Endothelial cell of umbilical vein (primary cell): ENCODE measurements at regions not wholly inside any gene's neighbourhood (a gene's known extent, or its start where the extent isn't known, plus 50 kb on each side); places are given as distances from the start of the nearest gene placed in this dataset.

Experiments
- BruUV-seq: library from RNA; stranded (reverse); fragments of 400-500 nt; replicated peaks from 2 replicates; lab custom pipeline; 2021; lab: Mats Ljungman, UMichigan
- CTCF ChIA-PET: fragments of 300-600, 350-600 bp; sonication (Branson Sonifier 250); formaldehyde crosslinking; loops from one replicate; lab custom pipeline; 2021; ENCODE audit warnings: antibody characterized with exemption, inconsistent platforms; lab: Charles Lee
- POLR2A ChIA-PET: fragments of 300-600, 350-600 bp; sonication (Branson Sonifier 250); formaldehyde crosslinking; loops from one replicate; lab custom pipeline; 2021; ENCODE audit warnings: antibody characterized with exemption, inconsistent platforms; lab: Charles Lee
- DNase-seq: peaks from one replicate; pipeline ENCODE4 v3.0.0-alpha.2; 2011; ENCODE audit warnings: low read depth, low spot score
- FAIRE-seq: peaks from 2 replicates; lab custom pipeline; 2011; peaks lifted over from hg19 to GRCh38; lab: Jason Lieb, UNC
- H2AFZ ChIP-seq: 2 replicates; pipeline ENCODE4 v1.6.0; 2012; ENCODE audit warnings: low read depth, low read length, control low read depth, inconsistent platforms
- H3K27ac ChIP-seq: 2 replicates; pipeline ENCODE4 v1.5.1; 2011; ENCODE audit warnings: low read depth, mild to moderate bottlenecking, control low read depth, low read length, moderate library complexity; ENCODE audit not compliant: insufficient read depth
- H3K27me3 ChIP-seq, 2 experiments: 2 replicates each; pipeline versions ENCODE4 v1.6.0 to v1.6.1; 2011; ENCODE audit warnings: low read length in 2 of 2, mixed read lengths in 1 of 2; ENCODE audit not compliant: control insufficient read depth in 2 of 2, insufficient read depth in 2 of 2
- H3K36me3 ChIP-seq, 2 experiments: 2 replicates in 1 of 2; 3 replicates in 1 of 2; pipeline ENCODE4 v1.5.1; 2011; ENCODE audit warnings: low read length in 2 of 2, mild to moderate bottlenecking in 1 of 2, moderate library complexity in 1 of 2; ENCODE audit not compliant: control insufficient read depth in 2 of 2, insufficient read depth in 2 of 2; ENCODE audit errors: extremely low read depth in 1 of 2
- H3K4me1 ChIP-seq: 3 replicates; pipeline ENCODE4 v1.5.1; 2011; ENCODE audit warnings: mild to moderate bottlenecking, low read length; ENCODE audit not compliant: control insufficient read depth, insufficient read depth; ENCODE audit errors: extremely low read depth
- H3K4me2 ChIP-seq: 2 replicates; pipeline ENCODE4 v1.6.1; 2011; ENCODE audit warnings: low read length, control low read depth, mixed read lengths; ENCODE audit not compliant: insufficient read depth
- H3K4me3 ChIP-seq, 3 experiments: fragments of 200-600 bp in 1 of 3; sonication (generic), shearing (Covaris generic) in 1 of 3; replicated peaks in 1 of 3; 2 replicates each; pipeline ENCODE4 v1.5.1; 2011 to 2016; ENCODE audit warnings: control low read depth in 3 of 3, low read length in 3 of 3, mild to moderate bottlenecking in 2 of 3, inconsistent platforms in 1 of 3, low read depth in 1 of 3, moderate library complexity in 1 of 3; ENCODE audit not compliant: insufficient read depth in 1 of 3
- H3K79me2 ChIP-seq: 2 replicates; pipeline ENCODE4 v1.6.0; 2012; ENCODE audit warnings: low read length, inconsistent platforms; ENCODE audit not compliant: control insufficient read depth, insufficient read depth
- H3K9ac ChIP-seq: replicated peaks from 2 replicates; pipeline ENCODE3; 2011; ENCODE audit warnings: low read length, control low read depth; ENCODE audit not compliant: insufficient read depth; ENCODE audit errors: extremely low read depth
- H3K9me1 ChIP-seq: replicated peaks from 3 replicates; pipeline ENCODE4 v1.6.0; 2011; ENCODE audit warnings: mild to moderate bottlenecking, low read length; ENCODE audit not compliant: control insufficient read depth, insufficient read depth; ENCODE audit errors: extremely low read depth
- H3K9me3 ChIP-seq: replicated peaks from 2 replicates; pipeline ENCODE4 v1.5.1; 2012; ENCODE audit warnings: low read length, inconsistent platforms; ENCODE audit not compliant: control insufficient read depth, insufficient read depth
- H4K20me1 ChIP-seq: replicated peaks from 2 replicates; pipeline ENCODE3; 2011; ENCODE audit warnings: mild to moderate bottlenecking, low read length; ENCODE audit not compliant: control insufficient read depth, insufficient read depth; ENCODE audit errors: extremely low read depth
- dilution Hi-C: fragments of 300-500 bp; cut with MboI; formaldehyde crosslinking; loops from one replicate; pipeline ENCODE4 v1.15.0; 2019; ENCODE audit warnings: low sequenced_read_pairs; ENCODE audit not compliant: extremely low pct_ligation_motif_present
- intact Hi-C: fragments of 100-400 bp; cut with micrococcal nuclease; formaldehyde crosslinking; loops from one replicate; pipeline ENCODE4 v1.10.0; 2022
- TF ChIP-seq, protein P1 (sequence below), 2 donors: IDR thresholded peaks; 1 replicate in 1 of 2; 2 replicates in 1 of 2; pipeline ENCODE4 v1.5.1; 2011; ENCODE audit warnings: low read length in 2 of 2, mild to moderate bottlenecking in 2 of 2, moderate library complexity in 2 of 2, control low read depth in 1 of 2, inconsistent platforms in 1 of 2, low read depth in 1 of 2; ENCODE audit not compliant: insufficient read depth in 1 of 2; ENCODE audit errors: extremely low read depth in 1 of 2
- TF ChIP-seq, protein P2 (sequence below): IDR thresholded peaks from 2 replicates; pipeline ENCODE4 v1.6.1; 2011; ENCODE audit not compliant: insufficient read depth, insufficient read length

DNA sequence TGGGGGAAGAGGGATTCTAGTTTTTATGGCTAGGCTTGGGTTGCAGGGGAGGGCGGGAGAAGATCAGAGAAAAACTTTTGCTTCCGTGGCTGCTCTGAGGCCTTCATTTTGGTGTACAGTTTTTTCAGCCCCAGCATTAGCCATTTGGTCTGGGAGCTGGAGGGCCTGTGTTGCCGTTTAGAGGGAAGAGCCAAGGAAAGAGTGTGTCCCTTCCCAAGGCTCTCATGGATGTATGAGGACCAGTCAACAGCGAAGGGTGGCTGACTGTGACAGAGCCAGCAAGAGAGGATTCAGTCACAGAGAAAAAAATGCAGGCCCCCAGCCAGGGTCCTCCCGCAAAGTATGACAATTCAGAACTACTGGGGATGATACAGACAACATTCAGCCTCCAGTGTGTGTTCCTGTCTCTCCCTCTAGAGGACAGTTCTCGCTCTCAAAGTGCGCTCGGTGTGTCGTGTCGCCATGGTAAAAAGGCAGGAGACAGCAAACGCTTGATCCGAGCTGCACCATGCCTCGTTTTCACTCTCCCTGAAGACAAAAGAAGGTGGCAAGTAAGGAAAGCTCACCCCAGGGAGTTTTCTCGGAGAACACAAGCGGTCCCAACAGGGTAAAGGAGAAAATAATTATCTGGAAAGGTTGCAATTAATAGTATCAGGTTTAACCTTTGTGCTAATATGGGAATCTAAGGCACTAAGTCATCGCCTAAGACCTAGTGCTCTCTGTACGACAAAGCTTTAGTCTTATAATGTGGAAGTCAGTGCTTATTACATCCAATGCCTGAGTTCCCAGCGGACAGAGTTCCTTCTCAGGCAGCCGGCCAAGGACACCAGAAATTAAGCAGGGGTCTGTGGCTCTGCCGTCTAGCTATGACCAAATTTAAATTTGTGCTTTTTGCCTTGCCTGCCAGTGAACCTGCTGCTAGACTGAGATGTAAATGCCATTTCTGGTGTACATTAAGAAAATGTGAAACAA is 157.3 kb upstream of the PLXNC1 start:
- Histone ChIP-seq H3K79me2 (no peaks in the 10 kb centered on the region), H3K4me2 (no peak overlapping the region), H3K4me3 (no peak overlapping the region), H3K9ac (no peak overlapping the region), H3K9me3 (no peaks in the 10 kb centered on the region), H4K20me1 (no peaks in the 10 kb centered on the region), H2AFZ (no peak overlapping the region), H3K36me3 (no peaks in the 10 kb centered on the region), H3K27me3 (no peaks in the 10 kb centered on the region), H3K27ac (no peak overlapping the region), H3K9me1 (no peaks in the 10 kb centered on the region), H3K4me1 (no peaks in the 10 kb centered on the region)
- ChIA-PET POLR2A (no interaction called here), CTCF (interaction anchor here (0.6 to 2.1 kb wide), 4 partner anchors 8 to 422 kb away, joined by 3 to 13 read pairs (median 4); no protein-coding TSS in a partner anchor)
- no peak for FAIRE-seq
- dilution Hi-C loops = no loop called here
- intact Hi-C loops = no loop called here
- DNase-seq = no peak
- BruUV-seq = no TSS peak
- TF ChIP-seq, protein P1, sequence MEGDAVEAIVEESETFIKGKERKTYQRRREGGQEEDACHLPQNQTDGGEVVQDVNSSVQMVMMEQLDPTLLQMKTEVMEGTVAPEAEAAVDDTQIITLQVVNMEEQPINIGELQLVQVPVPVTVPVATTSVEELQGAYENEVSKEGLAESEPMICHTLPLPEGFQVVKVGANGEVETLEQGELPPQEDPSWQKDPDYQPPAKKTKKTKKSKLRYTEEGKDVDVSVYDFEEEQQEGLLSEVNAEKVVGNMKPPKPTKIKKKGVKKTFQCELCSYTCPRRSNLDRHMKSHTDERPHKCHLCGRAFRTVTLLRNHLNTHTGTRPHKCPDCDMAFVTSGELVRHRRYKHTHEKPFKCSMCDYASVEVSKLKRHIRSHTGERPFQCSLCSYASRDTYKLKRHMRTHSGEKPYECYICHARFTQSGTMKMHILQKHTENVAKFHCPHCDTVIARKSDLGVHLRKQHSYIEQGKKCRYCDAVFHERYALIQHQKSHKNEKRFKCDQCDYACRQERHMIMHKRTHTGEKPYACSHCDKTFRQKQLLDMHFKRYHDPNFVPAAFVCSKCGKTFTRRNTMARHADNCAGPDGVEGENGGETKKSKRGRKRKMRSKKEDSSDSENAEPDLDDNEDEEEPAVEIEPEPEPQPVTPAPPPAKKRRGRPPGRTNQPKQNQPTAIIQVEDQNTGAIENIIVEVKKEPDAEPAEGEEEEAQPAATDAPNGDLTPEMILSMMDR (IDR thresholded peaks at IDR 0.05; ENCODE audit: extremely low read depth in 1 of 2, insufficient read depth in 1 of 2, low read depth in 1 of 2, low read length in 2 of 2) = peak in 1 of 2 donors; percentile 7
- TF ChIP-seq, protein P2, sequence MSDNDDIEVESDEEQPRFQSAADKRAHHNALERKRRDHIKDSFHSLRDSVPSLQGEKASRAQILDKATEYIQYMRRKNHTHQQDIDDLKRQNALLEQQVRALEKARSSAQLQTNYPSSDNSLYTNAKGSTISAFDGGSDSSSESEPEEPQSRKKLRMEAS = no peak
